GM12865 (cell line): ENCODE measurements at regions not wholly inside any gene's neighbourhood (a gene's known extent, or its start where the extent isn't known, plus 50 kb on each side); places are given as distances from the start of the nearest gene placed in this dataset.

Experiments used
- DNase-seq: peaks from one replicate; pipeline ENCODE4 v3.0.0; 2010; ENCODE audit warnings: low read depth
- H3K4me3 ChIP-seq: 2 replicates; pipeline ENCODE4 v1.5.1; 2011; ENCODE audit warnings: mild to moderate bottlenecking, low read depth, low read length, control low read depth
- CTCF ChIP-seq: IDR thresholded peaks from 2 replicates; pipeline ENCODE4 v1.5.1; 2011; ENCODE audit warnings: low read length, control low read depth, low read depth, inconsistent platforms; ENCODE audit not compliant: insufficient read depth; ENCODE audit errors: missing control alignments

GRCh38 chr10:81081887-81082620 is 544.4 kb downstream of the SH2D4B start:
- H3K4me3 ChIP-seq: no peak overlapping the region
- DNase-seq: peak; percentile 66
- TF ChIP-seq CTCF: peak; percentile 69

GRCh38 chr10:81082621-81083376 is 545.1 kb downstream of the SH2D4B start:
- no peak overlapping the region for H3K4me3 ChIP-seq
- peak; percentile 19 for DNase-seq
- no peak for TF ChIP-seq CTCF

DNA sequence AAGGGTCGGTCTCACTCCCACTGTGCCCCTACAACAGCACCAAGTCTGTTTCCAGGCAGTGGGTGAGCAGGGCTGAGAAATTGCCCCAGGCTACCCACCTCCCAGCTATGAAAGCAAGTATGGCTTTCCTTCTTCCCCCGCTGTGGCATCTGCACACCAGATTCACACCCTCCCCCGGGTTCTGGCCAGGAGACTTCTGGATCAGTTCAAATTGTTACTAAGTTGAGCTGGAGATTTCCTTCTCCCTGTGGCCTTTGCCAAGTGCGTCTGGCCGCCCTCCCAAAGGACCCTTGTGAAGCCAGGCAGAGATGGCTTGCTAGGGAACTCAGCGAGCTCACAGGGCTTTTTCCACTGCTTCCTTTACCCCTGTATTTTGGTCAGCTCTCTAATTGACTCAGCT is 555.4 kb downstream of the SH2D4B start:
- TF ChIP-seq CTCF: no peak
- DNase-seq: no peak
- H3K4me3 ChIP-seq: no peak overlapping the region

GRCh38 chr10:81095238-81095637 is 557.5 kb downstream of the SH2D4B start:
- H3K4me3 ChIP-seq: no peak overlapping the region
- TF ChIP-seq CTCF: no peak
- peak; percentile 11 for DNase-seq

DNA sequence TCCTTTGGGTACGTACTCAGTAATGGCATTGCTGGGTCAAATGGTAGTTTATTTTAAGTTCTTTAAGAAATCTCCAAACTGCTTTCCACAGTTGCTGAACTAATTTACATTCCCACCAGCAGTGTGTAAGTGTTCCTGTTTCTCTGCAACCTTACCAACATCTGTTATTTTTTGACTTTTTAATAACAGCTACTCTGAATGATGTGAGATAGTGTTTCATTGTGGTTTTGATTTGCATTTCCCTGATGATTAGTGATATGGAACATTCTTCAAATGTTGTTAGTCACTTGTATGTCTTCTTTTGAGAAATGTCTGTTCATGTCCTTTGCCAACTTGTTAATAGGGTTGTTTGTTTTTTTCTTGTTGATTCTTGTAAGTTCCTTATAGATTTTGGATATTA is 558.9 kb downstream of the SH2D4B start:
- no peak for DNase-seq
- TF ChIP-seq CTCF: no peak
- no peak overlapping the region for H3K4me3 ChIP-seq

GRCh38 chr10:81101062-81101461 is 563.4 kb downstream of the SH2D4B start:
- H3K4me3 ChIP-seq: no peak overlapping the region
- DNase-seq: no peak
- TF ChIP-seq CTCF: no peak
